SK-N-SH treated with all-trans-retinoic acid at 6 μM for 48 hours (cell line): ENCODE measurements at regions not wholly inside any gene's neighbourhood (a gene's known extent, or its start where the extent isn't known, plus 50 kb on each side); places are given as distances from the start of the nearest gene placed in this dataset.

Experiments used
- ATAC-seq: fragments of 200-7000 bp; cut with Tn5 transposase; 3 replicates; pipeline ENCODE4 v1.9.1; 2020; ENCODE audit warnings: mild to moderate bottlenecking, moderate library complexity
- ARNTL ChIP-seq: fragments of 450-650 bp; formaldehyde crosslinking; IDR thresholded peaks from 2 replicates; pipeline ENCODE4 v1.5.0; 2020; ENCODE audit warnings: low read depth, mild to moderate bottlenecking, moderate library complexity, borderline replicate concordance
- BACH2 ChIP-seq: fragments of 250-450 bp; sonication (Bioruptor Pico); IDR thresholded peaks from 2 replicates; pipeline ENCODE4 v1.9.0; 2021; ENCODE audit warnings: mild to moderate bottlenecking, borderline replicate concordance
- CREB5 ChIP-seq: fragments of 250-450 bp; sonication (Bioruptor Pico); IDR thresholded peaks from 2 replicates; pipeline ENCODE4 v1.5.1; 2020; ENCODE audit warnings: low read depth, mild to moderate bottlenecking, moderate library complexity
- CSDC2 ChIP-seq: fragments of 250-450 bp; sonication (Bioruptor Pico); IDR thresholded peaks from 2 replicates; pipeline ENCODE4 v1.5.0; 2020; ENCODE audit warnings: mild to moderate bottlenecking, moderate library complexity
- CSRNP3 ChIP-seq: fragments of 250-450 bp; sonication (Bioruptor Pico); IDR thresholded peaks from 2 replicates; pipeline ENCODE4 v1.5.1; 2021; ENCODE audit warnings: mild to moderate bottlenecking, moderate library complexity
- GLIS3 ChIP-seq: fragments of 250-450 bp; sonication (Bioruptor Pico); IDR thresholded peaks from 2 replicates; pipeline ENCODE4 v1.5.0; 2020; ENCODE audit warnings: mild to moderate bottlenecking, moderate library complexity
- ISL1 ChIP-seq: fragments of 250-450 bp; sonication (Bioruptor Pico); IDR thresholded peaks from 2 replicates; pipeline ENCODE4 v2.1.2; 2022; ENCODE audit warnings: mild to moderate bottlenecking, moderate library complexity
- OSR1 ChIP-seq: fragments of 250-450 bp; sonication (Bioruptor Pico); IDR thresholded peaks from 2 replicates; pipeline ENCODE4 v1.8.0; 2022; ENCODE audit warnings: moderate library complexity, mild to moderate bottlenecking, inconsistent platforms
- POU6F1 ChIP-seq: fragments of 250-450 bp; sonication (Bioruptor Pico); IDR thresholded peaks from 2 replicates; pipeline ENCODE4 v1.8.0; 2021; ENCODE audit warnings: low read depth, mild to moderate bottlenecking, moderate library complexity, borderline replicate concordance
- PPARA ChIP-seq: fragments of 250-450 bp; sonication (Bioruptor Pico); IDR thresholded peaks from 2 replicates; pipeline ENCODE4 v1.5.0; 2020; ENCODE audit warnings: mild to moderate bottlenecking, borderline replicate concordance
- RARB ChIP-seq: fragments of 250-450 bp; sonication (Bioruptor Pico); IDR thresholded peaks from 2 replicates; pipeline ENCODE4 v1.8.0; 2021; ENCODE audit warnings: mild to moderate bottlenecking, moderate library complexity
- SNAI2 ChIP-seq: fragments of 250-450 bp; sonication (Bioruptor Pico); IDR thresholded peaks from 2 replicates; pipeline ENCODE4 v1.5.0; 2020; ENCODE audit warnings: mild to moderate bottlenecking, moderate library complexity
- TCF4 ChIP-seq: fragments of 250-450 bp; sonication (Bioruptor Pico); IDR thresholded peaks from 2 replicates; pipeline ENCODE4 v1.8.0; 2021; ENCODE audit warnings: mild to moderate bottlenecking, moderate library complexity, borderline replicate concordance
- TOX ChIP-seq: fragments of 250-450 bp; sonication (Bioruptor Pico); IDR thresholded peaks from 2 replicates; pipeline ENCODE4 v1.8.0; 2021; ENCODE audit warnings: mild to moderate bottlenecking, moderate library complexity, borderline replicate concordance
- TSHZ2 ChIP-seq: fragments of 250-450 bp; sonication (Bioruptor Pico); IDR thresholded peaks from 2 replicates; pipeline ENCODE4 v1.5.0; 2020; ENCODE audit warnings: mild to moderate bottlenecking, moderate library complexity
- ZC3H10 ChIP-seq: fragments of 250-450 bp; sonication (Bioruptor Pico); IDR thresholded peaks from 2 replicates; pipeline ENCODE4 v1.5.1; 2021; ENCODE audit warnings: mild to moderate bottlenecking, moderate library complexity
- ZFP3 ChIP-seq: fragments of 250-450 bp; sonication (Bioruptor Pico); IDR thresholded peaks from 2 replicates; pipeline ENCODE4 v1.5.0; 2020; ENCODE audit warnings: mild to moderate bottlenecking, moderate library complexity
- ZFP30 ChIP-seq: fragments of 450-650 bp; formaldehyde crosslinking; IDR thresholded peaks from 2 replicates; pipeline ENCODE4 v1.5.0; 2022; ENCODE audit warnings: mild to moderate bottlenecking, moderate library complexity
- ZNF565 ChIP-seq: fragments of 450-650 bp; formaldehyde crosslinking; conservative IDR thresholded peaks from 2 replicates; pipeline ENCODE4 v1.5.0; 2020; ENCODE audit warnings: low read depth, mild to moderate bottlenecking, moderate library complexity
- ZNF70 ChIP-seq: fragments of 450-650 bp; formaldehyde crosslinking; IDR thresholded peaks from 2 replicates; pipeline ENCODE4 v1.5.0; 2020; ENCODE audit warnings: mild to moderate bottlenecking, moderate library complexity
- ZNF8 ChIP-seq: fragments of 450-650 bp; formaldehyde crosslinking; IDR thresholded peaks from 2 replicates; pipeline ENCODE4 v1.5.0; 2020; ENCODE audit warnings: mild to moderate bottlenecking, moderate library complexity
- TF ChIP-seq, protein P1 (sequence below): fragments of 250-450 bp; sonication (Bioruptor Pico); IDR thresholded peaks from 2 replicates; pipeline ENCODE4 v1.8.0; 2020; ENCODE audit warnings: mild to moderate bottlenecking, moderate library complexity, borderline replicate concordance

DNA sequence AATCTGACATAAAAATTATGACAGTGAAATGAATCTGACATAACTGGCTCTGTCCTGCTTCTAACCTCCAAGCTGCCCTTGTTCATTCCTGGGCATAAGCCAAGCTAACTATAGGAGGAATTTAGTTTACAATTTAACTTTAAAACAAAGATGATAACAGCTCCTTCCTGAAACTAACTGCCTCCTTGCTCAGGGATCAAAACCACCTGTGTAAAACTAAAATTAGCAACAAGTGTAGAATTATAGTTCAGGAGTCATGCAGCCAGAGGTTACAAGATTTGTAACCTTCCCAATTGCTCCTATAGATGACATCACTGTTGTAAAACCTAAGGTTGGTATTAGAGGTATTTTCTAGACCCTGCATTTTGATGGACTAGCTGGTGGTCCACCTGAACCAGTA is 256.4 kb upstream of the POM121L12 start:
- TF ChIP-seq ISL1 (CRISPR knock-in tag) (no peak), TCF4 (no peak), ZNF70 (CRISPR knock-in tag) (no peak), PPARA (CRISPR knock-in tag) (no peak), TSHZ2 (no peak), ARNTL (CRISPR knock-in tag) (no peak), CSRNP3 (no peak), ZFP3 (CRISPR knock-in tag) (no peak), ZNF8 (CRISPR knock-in tag) (no peak), CSDC2 (CRISPR knock-in tag) (no peak), OSR1 (no peak), ZC3H10 (no peak), BACH2 (CRISPR knock-in tag) (no peak), POU6F1 (CRISPR knock-in tag) (no peak), SNAI2 (no peak), TOX (CRISPR knock-in tag) (no peak), ZNF565 (no peak), ZFP30 (CRISPR knock-in tag) (no peak)
- no peak for ATAC-seq

DNA sequence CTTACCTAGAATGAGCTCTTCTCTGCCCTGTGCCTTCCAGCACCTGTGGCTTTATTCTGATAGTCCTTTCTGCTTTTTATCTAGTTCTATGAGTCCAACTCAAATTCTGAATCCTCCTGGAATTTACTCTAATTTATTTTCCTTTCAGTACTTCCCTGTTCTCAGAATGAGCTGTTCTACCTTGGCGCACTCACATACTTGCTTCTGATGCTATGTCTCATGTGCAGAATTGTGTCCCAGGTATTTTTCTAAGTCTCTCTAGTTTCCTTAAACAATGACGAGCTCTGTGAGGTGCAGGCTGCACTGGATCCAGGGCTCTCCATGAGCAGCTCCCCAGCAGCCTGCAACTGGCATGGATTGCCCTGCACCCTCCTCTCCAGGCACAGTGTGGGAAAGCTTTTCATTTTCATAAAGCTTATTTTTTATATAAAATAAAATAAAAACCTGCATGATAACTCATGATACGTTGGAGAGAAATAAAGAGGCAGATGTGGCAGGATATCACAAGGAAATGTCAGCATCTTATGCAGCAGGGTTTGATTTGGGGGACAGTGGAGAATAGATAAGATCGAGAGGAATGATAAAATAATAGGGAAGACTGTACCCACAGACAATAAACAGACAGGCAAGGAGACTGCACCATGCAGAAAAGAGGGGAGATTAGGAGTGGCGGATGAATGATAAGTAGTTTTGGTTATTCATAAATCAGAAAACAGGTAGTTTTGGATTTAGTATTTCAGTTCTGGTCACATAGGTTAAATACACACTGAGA is 258.2 kb upstream of the POM121L12 start:
- no peak for TF ChIP-seq CSDC2 (CRISPR knock-in tag)
- no peak for TF ChIP-seq TSHZ2
- TF ChIP-seq TCF4: no peak
- no peak for TF ChIP-seq POU6F1 (CRISPR knock-in tag)
- TF ChIP-seq ZNF8 (CRISPR knock-in tag): no peak
- TF ChIP-seq ZFP3 (CRISPR knock-in tag): no peak
- TF ChIP-seq RARB: no peak
- no peak for TF ChIP-seq CSRNP3
- TF ChIP-seq GLIS3 (CRISPR knock-in tag): no peak
- no peak for TF ChIP-seq CREB5 (CRISPR knock-in tag)
- no peak for TF ChIP-seq BACH2 (CRISPR knock-in tag)
- TF ChIP-seq, protein P1, sequence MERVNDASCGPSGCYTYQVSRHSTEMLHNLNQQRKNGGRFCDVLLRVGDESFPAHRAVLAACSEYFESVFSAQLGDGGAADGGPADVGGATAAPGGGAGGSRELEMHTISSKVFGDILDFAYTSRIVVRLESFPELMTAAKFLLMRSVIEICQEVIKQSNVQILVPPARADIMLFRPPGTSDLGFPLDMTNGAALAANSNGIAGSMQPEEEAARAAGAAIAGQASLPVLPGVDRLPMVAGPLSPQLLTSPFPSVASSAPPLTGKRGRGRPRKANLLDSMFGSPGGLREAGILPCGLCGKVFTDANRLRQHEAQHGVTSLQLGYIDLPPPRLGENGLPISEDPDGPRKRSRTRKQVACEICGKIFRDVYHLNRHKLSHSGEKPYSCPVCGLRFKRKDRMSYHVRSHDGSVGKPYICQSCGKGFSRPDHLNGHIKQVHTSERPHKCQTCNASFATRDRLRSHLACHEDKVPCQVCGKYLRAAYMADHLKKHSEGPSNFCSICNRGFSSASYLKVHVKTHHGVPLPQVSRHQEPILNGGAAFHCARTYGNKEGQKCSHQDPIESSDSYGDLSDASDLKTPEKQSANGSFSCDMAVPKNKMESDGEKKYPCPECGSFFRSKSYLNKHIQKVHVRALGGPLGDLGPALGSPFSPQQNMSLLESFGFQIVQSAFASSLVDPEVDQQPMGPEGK (CRISPR knock-in tag): no peak
- TF ChIP-seq, all 23 proteins: peak for 0
- no peak for ATAC-seq
